GM12878 (cell line): ENCODE measurements at regions not wholly inside any gene's neighbourhood (a gene's known extent, or its start where the extent isn't known, plus 50 kb on each side); places are given as distances from the start of the nearest gene placed in this dataset.

ENCODE experiments used
- ATAC-seq: fragments of 200-7000 bp; cut with Tn5 transposase; 3 replicates; pipeline ENCODE4 v1.9.1; 2020; ENCODE audit warnings: mild to moderate bottlenecking, moderate library complexity
- BruUV-seq: library from RNA; stranded (reverse); fragments of 400-500 nt; replicated peaks from 2 replicates; lab custom pipeline; 2021; lab: Mats Ljungman, UMichigan
- CTCF ChIA-PET: fragments of 300-600 bp; sonication (Branson Sonifier 250); formaldehyde crosslinking; extraction: SDS; loops from one replicate; lab custom pipeline; 2021; ENCODE audit warnings: inconsistent platforms; lab: Yijun Ruan, JAX
- POLR2A ChIA-PET: fragments of 350-600 bp; formaldehyde crosslinking; extraction: SDS; loops from one replicate; lab custom pipeline; 2021; ENCODE audit warnings: inconsistent platforms; lab: Charles Lee
- RAD21 ChIA-PET: fragments of 300-600 bp; sonication (Branson Sonifier 250); formaldehyde crosslinking; loops from one replicate; lab custom pipeline; 2023; ENCODE audit warnings: antibody characterized with exemption; ENCODE audit not compliant: unreplicated experiment; lab: Charles Lee
- SMC1A ChIA-PET: fragments of 300-600 bp; sonication (Branson Sonifier 250); formaldehyde crosslinking; loops from one replicate; lab custom pipeline; 2023; ENCODE audit not compliant: unreplicated experiment, uncharacterized antibody; lab: Charles Lee
- DNase-seq: peaks from one replicate; pipeline ENCODE4 v3.0.0-alpha.2; 2011; ENCODE audit warnings: low read depth, low spot score
- FAIRE-seq: peaks from 3 replicates; lab custom pipeline; 2011; peaks lifted over from hg19 to GRCh38; lab: Jason Lieb, UNC
- H2AFZ ChIP-seq: 2 replicates; pipeline ENCODE4 v1.6.0; 2011; ENCODE audit warnings: low read depth, low read length, control low read depth; ENCODE audit not compliant: control insufficient read depth
- H3K27ac ChIP-seq: 2 replicates; pipeline ENCODE4 v1.5.1; 2011; ENCODE audit warnings: control low read depth; ENCODE audit not compliant: control insufficient read depth, insufficient read depth
- H3K27me3 ChIP-seq, 2 experiments: replicated peaks in 1 of 2; 2 replicates each; pipeline versions ENCODE4 v1.6.0 to v1.6.1; 2011; ENCODE audit warnings: low read length in 1 of 2; ENCODE audit not compliant: control insufficient read depth in 2 of 2, insufficient read depth in 2 of 2
- H3K36me3 ChIP-seq, 2 experiments: 2 replicates each; pipeline ENCODE4 v1.5.1; 2011; ENCODE audit warnings: low read length in 1 of 2; ENCODE audit not compliant: control insufficient read depth in 2 of 2, insufficient read depth in 2 of 2
- H3K4me1 ChIP-seq: 2 replicates; pipeline ENCODE4 v1.6.1; 2011; ENCODE audit warnings: mild to moderate bottlenecking, low read length, moderate library complexity, mixed read lengths; ENCODE audit not compliant: control insufficient read depth, insufficient read depth
- H3K4me2 ChIP-seq: 2 replicates; pipeline ENCODE4 v1.6.0; 2011; ENCODE audit warnings: control low read depth; ENCODE audit not compliant: control insufficient read depth, insufficient read depth
- H3K4me3 ChIP-seq: fragments of 200-600 bp; sonication (generic); 2 replicates; pipeline ENCODE4 v1.5.1; 2016
- H3K79me2 ChIP-seq: 2 replicates; pipeline ENCODE4 v1.6.0; 2011; ENCODE audit warnings: low read length; ENCODE audit not compliant: control insufficient read depth, insufficient read depth
- H3K9ac ChIP-seq: 2 replicates; pipeline ENCODE4 v1.8.0; 2011; ENCODE audit warnings: low read length, control low read depth, mixed read lengths; ENCODE audit not compliant: control insufficient read depth, insufficient read depth
- H3K9me3 ChIP-seq: replicated peaks from 3 replicates; pipeline ENCODE4 v1.5.1; 2011; ENCODE audit warnings: mild to moderate bottlenecking, low read length; ENCODE audit not compliant: control insufficient read depth, insufficient read depth
- H4K20me1 ChIP-seq: 2 replicates; pipeline ENCODE4 v1.6.0; 2011; ENCODE audit not compliant: control insufficient read depth, insufficient read depth
- CBX3 ChIP-seq: fragments of 200-600 bp; sonication (generic); IDR thresholded peaks from 2 replicates; pipeline ENCODE4 v1.6.1; 2016; ENCODE audit warnings: low read depth, borderline replicate concordance
- CHD4 ChIP-seq: fragments of 200-600 bp; sonication (generic); IDR thresholded peaks from 2 replicates; pipeline ENCODE4 v1.6.1; 2016; ENCODE audit warnings: mild to moderate bottlenecking
- FOXM1 ChIP-seq: IDR thresholded peaks from 2 replicates; pipeline ENCODE4 v1.6.1; 2012; ENCODE audit warnings: low read depth, mild to moderate bottlenecking, inconsistent platforms, low read length, moderate library complexity
- LARP7 ChIP-seq: fragments of 450-650 bp; IDR thresholded peaks from 2 replicates; pipeline ENCODE4 v1.6.1; 2017; ENCODE audit warnings: mild to moderate bottlenecking
- MEF2B ChIP-seq: fragments of 450-650 bp; IDR thresholded peaks from 2 replicates; pipeline ENCODE4 v1.6.1; 2018; ENCODE audit warnings: mild to moderate bottlenecking, moderate library complexity; ENCODE audit not compliant: partially characterized antibody, poor library complexity, severe bottlenecking
- MYB ChIP-seq: fragments of 150-350 bp; IDR thresholded peaks from 2 replicates; pipeline ENCODE4 v1.6.1; 2014; ENCODE audit warnings: mild to moderate bottlenecking, low read depth, low read length, borderline replicate concordance
- NRF1 ChIP-seq: conservative IDR thresholded peaks from 2 replicates; pipeline ENCODE4 v1.6.1; 2011; ENCODE audit warnings: mild to moderate bottlenecking, low read depth, low read length, improper control_type of control experiment
- RBBP5 ChIP-seq: fragments of 200-600 bp; sonication (generic); conservative IDR thresholded peaks from 2 replicates; pipeline ENCODE4 v1.6.1; 2016
- RUNX3 ChIP-seq: IDR thresholded peaks from 2 replicates; pipeline ENCODE4 v1.6.1; 2012; ENCODE audit warnings: low read length, inconsistent platforms
- SMAD5 ChIP-seq: IDR thresholded peaks from 2 replicates; pipeline ENCODE4 v1.6.1; 2016; ENCODE audit warnings: antibody characterized with exemption, low read depth
- TBL1XR1 ChIP-seq: IDR thresholded peaks from 2 replicates; pipeline ENCODE4 v1.6.1; 2012; ENCODE audit warnings: low read depth, low read length, improper control_type of control experiment
- WGBS: methylation state at CpG from one replicate; pipeline ENCODE4 v1.1.6; 2016; ENCODE audit warnings: low lambda C conversion rate; ENCODE audit not compliant: insufficient replicate concordance, insufficient coverage; ENCODE audit errors: missing lambda C conversion rate; 5-methylcytosine and 5-hydroxymethylcytosine counted together
- in situ Hi-C: fragments of 300-500 bp; cut with MboI; formaldehyde crosslinking; loops from 9 replicates; pipeline ENCODE4 v1.14.3; 2018; ENCODE audit warnings: mixed read lengths
- intact Hi-C: fragments of 100-400 bp; cut with micrococcal nuclease; formaldehyde crosslinking; loops from one replicate; pipeline ENCODE4 v1.14.2; 2022; ENCODE audit not compliant: unreplicated experiment
- TF ChIP-seq, protein P1 (sequence below): fragments of 450-650 bp; IDR thresholded peaks from 2 replicates; pipeline ENCODE4 v1.6.1; 2017; ENCODE audit warnings: borderline replicate concordance

- TF ChIP-seq MYB: no peak
Measured at GRCh38 chr6:23533944-23534343, 592.1 kb upstream of the NRSN1 start (continued).

- FAIRE-seq (no peak), DNase-seq (no peak), ATAC-seq (no peak)
- no peaks in the 10 kb centered on the region for H3K36me3 ChIP-seq
- no peaks in the 10 kb centered on the region for H3K9me3 ChIP-seq
- no peaks in the 10 kb centered on the region for H3K27me3 ChIP-seq
- no peaks in the 10 kb centered on the region for H3K79me2 ChIP-seq
- POLR2A ChIA-PET: no interaction called here
- H4K20me1 ChIP-seq: no peaks in the 10 kb centered on the region
- H3K4me2 ChIP-seq: no peak overlapping the region
- RAD21 ChIA-PET: interaction anchor here (0.7 kb wide), 1 partner anchor 10 kb away, joined by 3 read pairs; no protein-coding TSS in a partner anchor
- no peak overlapping the region for H3K9ac ChIP-seq
- CTCF ChIA-PET: no interaction called here
- TF ChIP-seq RBBP5: no peak
- no peak for TF ChIP-seq NRF1
- no peak for TF ChIP-seq LARP7
- TF ChIP-seq, protein P1, sequence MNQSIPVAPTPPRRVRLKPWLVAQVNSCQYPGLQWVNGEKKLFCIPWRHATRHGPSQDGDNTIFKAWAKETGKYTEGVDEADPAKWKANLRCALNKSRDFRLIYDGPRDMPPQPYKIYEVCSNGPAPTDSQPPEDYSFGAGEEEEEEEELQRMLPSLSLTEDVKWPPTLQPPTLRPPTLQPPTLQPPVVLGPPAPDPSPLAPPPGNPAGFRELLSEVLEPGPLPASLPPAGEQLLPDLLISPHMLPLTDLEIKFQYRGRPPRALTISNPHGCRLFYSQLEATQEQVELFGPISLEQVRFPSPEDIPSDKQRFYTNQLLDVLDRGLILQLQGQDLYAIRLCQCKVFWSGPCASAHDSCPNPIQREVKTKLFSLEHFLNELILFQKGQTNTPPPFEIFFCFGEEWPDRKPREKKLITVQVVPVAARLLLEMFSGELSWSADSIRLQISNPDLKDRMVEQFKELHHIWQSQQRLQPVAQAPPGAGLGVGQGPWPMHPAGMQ: no peak
- no peak for TF ChIP-seq SMAD5
- no peak for TF ChIP-seq RUNX3
- no peak for TF ChIP-seq FOXM1
- TF ChIP-seq TBL1XR1: no peak
- no peak for TF ChIP-seq CHD4
- no peak for TF ChIP-seq MEF2B
- TF ChIP-seq CBX3: no peak
- TF ChIP-seq, all 136 proteins: peak for 0
- H3K4me1 ChIP-seq: no peaks in the 10 kb centered on the region
- H3K27ac ChIP-seq: no peak overlapping the region
- in situ Hi-C loops (no loop called here), intact Hi-C loops (no loop called here)
- no peak overlapping the region for H2AFZ ChIP-seq
- no peak overlapping the region for H3K4me3 ChIP-seq
- BruUV-seq: no TSS peak
- 0% methylated on average over 2 of the region's 2 CpGs for WGBS
- SMC1A ChIA-PET: interaction anchor here (0.9 kb wide), 1 partner anchor 14 kb away, joined by 4 read pairs; no protein-coding TSS in a partner anchor
Measured at GRCh38 chr6:23534351-23534750, 591.7 kb upstream of the NRSN1 start.
